SK-N-SH (cell line): ENCODE measurements at regions not wholly inside any gene's neighbourhood (a gene's known extent, or its start where the extent isn't known, plus 50 kb on each side); places are given as distances from the start of the nearest gene placed in this dataset.

Source experiments
- EP300 ChIP-seq, 2 experiments: IDR thresholded peaks; 2 replicates each; pipeline versions ENCODE4 v1.4.0 to v1.6.1; 2012; ENCODE audit warnings: borderline replicate concordance in 1 of 2, low read depth in 1 of 2, low read length in 1 of 2
- FOXM1 ChIP-seq: IDR thresholded peaks from 2 replicates; pipeline ENCODE4 v1.4.0; 2012; ENCODE audit warnings: low read depth, mild to moderate bottlenecking
- GABPA ChIP-seq: IDR thresholded peaks from 2 replicates; pipeline ENCODE4 v1.4.0; 2012; ENCODE audit warnings: low read depth, mild to moderate bottlenecking
- POLR2AphosphoS5 ChIP-seq: IDR thresholded peaks from 2 replicates; pipeline ENCODE4 v1.6.1; 2012; ENCODE audit warnings: low read depth, low read length
- REST ChIP-seq: IDR thresholded peaks from 2 replicates; pipeline ENCODE4 v1.6.1; 2012; ENCODE audit warnings: mild to moderate bottlenecking, low read depth, low read length, moderate library complexity
- RFX5 ChIP-seq: IDR thresholded peaks from 2 replicates; pipeline ENCODE4 v1.6.1; 2012; ENCODE audit warnings: mild to moderate bottlenecking, improper control_type of control experiment, low read length
- SMC3 ChIP-seq: IDR thresholded peaks from 2 replicates; pipeline ENCODE4 v1.6.1; 2012; ENCODE audit warnings: low read depth, low read length, improper control_type of control experiment
- TAF1 ChIP-seq: IDR thresholded peaks from 2 replicates; pipeline ENCODE4 v1.6.1; 2012; ENCODE audit warnings: low read depth, mild to moderate bottlenecking, low read length, moderate library complexity, borderline replicate concordance
- TF ChIP-seq, protein P1 (sequence below): fragments of 150-350 bp; IDR thresholded peaks from 2 replicates; pipeline ENCODE4 v1.6.1; 2017; ENCODE audit warnings: antibody characterized with exemption, low read length, low read depth, borderline replicate concordance
- TF ChIP-seq, protein P2 (sequence below): fragments of 200-600 bp; sonication (generic); IDR thresholded peaks from 2 replicates; pipeline ENCODE4 v1.6.1; 2017; ENCODE audit warnings: antibody characterized with exemption, mild to moderate bottlenecking, moderate library complexity
- TF ChIP-seq, protein P3 (sequence below): IDR thresholded peaks from 2 replicates; pipeline ENCODE4 v1.4.0; 2012; ENCODE audit warnings: low read depth, borderline replicate concordance
- TF ChIP-seq, protein P4 (sequence below): IDR thresholded peaks from 2 replicates; pipeline ENCODE4 v1.4.0; 2012; ENCODE audit warnings: low read depth, borderline replicate concordance
- TF ChIP-seq, protein P5 (sequence below): IDR thresholded peaks from 2 replicates; pipeline ENCODE4 v1.4.0; 2012; ENCODE audit warnings: low read depth

- TF ChIP-seq EP300 (IDR thresholded peaks at IDR 0.05; ENCODE audit: borderline replicate concordance in 1 of 2, low read depth in 1 of 2, low read length in 1 of 2), result no peak
- no peak for TF ChIP-seq TAF1
- TF ChIP-seq, protein P1, sequence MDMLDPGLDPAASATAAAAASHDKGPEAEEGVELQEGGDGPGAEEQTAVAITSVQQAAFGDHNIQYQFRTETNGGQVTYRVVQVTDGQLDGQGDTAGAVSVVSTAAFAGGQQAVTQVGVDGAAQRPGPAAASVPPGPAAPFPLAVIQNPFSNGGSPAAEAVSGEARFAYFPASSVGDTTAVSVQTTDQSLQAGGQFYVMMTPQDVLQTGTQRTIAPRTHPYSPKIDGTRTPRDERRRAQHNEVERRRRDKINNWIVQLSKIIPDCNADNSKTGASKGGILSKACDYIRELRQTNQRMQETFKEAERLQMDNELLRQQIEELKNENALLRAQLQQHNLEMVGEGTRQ, result no peak
- TF ChIP-seq, protein P2, sequence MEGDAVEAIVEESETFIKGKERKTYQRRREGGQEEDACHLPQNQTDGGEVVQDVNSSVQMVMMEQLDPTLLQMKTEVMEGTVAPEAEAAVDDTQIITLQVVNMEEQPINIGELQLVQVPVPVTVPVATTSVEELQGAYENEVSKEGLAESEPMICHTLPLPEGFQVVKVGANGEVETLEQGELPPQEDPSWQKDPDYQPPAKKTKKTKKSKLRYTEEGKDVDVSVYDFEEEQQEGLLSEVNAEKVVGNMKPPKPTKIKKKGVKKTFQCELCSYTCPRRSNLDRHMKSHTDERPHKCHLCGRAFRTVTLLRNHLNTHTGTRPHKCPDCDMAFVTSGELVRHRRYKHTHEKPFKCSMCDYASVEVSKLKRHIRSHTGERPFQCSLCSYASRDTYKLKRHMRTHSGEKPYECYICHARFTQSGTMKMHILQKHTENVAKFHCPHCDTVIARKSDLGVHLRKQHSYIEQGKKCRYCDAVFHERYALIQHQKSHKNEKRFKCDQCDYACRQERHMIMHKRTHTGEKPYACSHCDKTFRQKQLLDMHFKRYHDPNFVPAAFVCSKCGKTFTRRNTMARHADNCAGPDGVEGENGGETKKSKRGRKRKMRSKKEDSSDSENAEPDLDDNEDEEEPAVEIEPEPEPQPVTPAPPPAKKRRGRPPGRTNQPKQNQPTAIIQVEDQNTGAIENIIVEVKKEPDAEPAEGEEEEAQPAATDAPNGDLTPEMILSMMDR, result no peak
- TF ChIP-seq FOXM1, result no peak
- TF ChIP-seq, protein P3, sequence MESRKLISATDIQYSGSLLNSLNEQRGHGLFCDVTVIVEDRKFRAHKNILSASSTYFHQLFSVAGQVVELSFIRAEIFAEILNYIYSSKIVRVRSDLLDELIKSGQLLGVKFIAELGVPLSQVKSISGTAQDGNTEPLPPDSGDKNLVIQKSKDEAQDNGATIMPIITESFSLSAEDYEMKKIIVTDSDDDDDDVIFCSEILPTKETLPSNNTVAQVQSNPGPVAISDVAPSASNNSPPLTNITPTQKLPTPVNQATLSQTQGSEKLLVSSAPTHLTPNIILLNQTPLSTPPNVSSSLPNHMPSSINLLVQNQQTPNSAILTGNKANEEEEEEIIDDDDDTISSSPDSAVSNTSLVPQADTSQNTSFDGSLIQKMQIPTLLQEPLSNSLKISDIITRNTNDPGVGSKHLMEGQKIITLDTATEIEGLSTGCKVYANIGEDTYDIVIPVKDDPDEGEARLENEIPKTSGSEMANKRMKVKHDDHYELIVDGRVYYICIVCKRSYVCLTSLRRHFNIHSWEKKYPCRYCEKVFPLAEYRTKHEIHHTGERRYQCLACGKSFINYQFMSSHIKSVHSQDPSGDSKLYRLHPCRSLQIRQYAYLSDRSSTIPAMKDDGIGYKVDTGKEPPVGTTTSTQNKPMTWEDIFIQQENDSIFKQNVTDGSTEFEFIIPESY, result no peak
- TF ChIP-seq REST, result no peak
- TF ChIP-seq, protein P4, sequence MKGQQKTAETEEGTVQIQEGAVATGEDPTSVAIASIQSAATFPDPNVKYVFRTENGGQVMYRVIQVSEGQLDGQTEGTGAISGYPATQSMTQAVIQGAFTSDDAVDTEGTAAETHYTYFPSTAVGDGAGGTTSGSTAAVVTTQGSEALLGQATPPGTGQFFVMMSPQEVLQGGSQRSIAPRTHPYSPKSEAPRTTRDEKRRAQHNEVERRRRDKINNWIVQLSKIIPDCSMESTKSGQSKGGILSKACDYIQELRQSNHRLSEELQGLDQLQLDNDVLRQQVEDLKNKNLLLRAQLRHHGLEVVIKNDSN, result no peak
- TF ChIP-seq, protein P5, sequence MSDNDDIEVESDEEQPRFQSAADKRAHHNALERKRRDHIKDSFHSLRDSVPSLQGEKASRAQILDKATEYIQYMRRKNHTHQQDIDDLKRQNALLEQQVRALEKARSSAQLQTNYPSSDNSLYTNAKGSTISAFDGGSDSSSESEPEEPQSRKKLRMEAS, result no peak
- TF ChIP-seq GABPA, result no peak
- no peak for TF ChIP-seq POLR2AphosphoS5
- TF ChIP-seq RFX5, result no peak
- no peak for TF ChIP-seq SMC3
These were observed 169.9 kb upstream of the CSF3R start for GRCh38 chr1:36652586-36652985.
